ENCODE measurements at regions not wholly inside any gene's neighbourhood (a gene's known extent, or its start where the extent isn't known, plus 50 kb on each side); places are given as distances from the start of the nearest gene placed in this dataset.

DNA sequence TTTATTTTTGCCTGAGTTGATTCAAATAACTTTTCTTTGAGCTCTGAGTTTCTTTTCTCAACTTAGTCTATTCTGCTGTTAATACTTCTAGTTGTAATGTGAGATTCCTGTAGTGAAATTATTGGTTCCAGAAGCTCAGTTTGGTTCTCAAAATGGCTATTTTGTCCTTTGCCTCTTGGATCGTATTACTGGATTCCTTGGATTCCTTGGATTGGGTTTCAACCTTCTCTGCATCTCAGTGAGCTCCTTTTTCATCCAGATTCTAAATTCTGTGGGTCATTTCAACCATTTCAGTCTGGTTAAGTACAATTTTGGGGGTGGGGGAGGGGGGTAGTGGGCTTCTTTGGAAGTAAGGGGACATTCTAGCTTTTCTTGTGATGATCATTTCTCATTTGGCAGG lies 341.1 kb upstream of the CNTN5 start (continued):
- TF ChIP-seq, protein P1, sequence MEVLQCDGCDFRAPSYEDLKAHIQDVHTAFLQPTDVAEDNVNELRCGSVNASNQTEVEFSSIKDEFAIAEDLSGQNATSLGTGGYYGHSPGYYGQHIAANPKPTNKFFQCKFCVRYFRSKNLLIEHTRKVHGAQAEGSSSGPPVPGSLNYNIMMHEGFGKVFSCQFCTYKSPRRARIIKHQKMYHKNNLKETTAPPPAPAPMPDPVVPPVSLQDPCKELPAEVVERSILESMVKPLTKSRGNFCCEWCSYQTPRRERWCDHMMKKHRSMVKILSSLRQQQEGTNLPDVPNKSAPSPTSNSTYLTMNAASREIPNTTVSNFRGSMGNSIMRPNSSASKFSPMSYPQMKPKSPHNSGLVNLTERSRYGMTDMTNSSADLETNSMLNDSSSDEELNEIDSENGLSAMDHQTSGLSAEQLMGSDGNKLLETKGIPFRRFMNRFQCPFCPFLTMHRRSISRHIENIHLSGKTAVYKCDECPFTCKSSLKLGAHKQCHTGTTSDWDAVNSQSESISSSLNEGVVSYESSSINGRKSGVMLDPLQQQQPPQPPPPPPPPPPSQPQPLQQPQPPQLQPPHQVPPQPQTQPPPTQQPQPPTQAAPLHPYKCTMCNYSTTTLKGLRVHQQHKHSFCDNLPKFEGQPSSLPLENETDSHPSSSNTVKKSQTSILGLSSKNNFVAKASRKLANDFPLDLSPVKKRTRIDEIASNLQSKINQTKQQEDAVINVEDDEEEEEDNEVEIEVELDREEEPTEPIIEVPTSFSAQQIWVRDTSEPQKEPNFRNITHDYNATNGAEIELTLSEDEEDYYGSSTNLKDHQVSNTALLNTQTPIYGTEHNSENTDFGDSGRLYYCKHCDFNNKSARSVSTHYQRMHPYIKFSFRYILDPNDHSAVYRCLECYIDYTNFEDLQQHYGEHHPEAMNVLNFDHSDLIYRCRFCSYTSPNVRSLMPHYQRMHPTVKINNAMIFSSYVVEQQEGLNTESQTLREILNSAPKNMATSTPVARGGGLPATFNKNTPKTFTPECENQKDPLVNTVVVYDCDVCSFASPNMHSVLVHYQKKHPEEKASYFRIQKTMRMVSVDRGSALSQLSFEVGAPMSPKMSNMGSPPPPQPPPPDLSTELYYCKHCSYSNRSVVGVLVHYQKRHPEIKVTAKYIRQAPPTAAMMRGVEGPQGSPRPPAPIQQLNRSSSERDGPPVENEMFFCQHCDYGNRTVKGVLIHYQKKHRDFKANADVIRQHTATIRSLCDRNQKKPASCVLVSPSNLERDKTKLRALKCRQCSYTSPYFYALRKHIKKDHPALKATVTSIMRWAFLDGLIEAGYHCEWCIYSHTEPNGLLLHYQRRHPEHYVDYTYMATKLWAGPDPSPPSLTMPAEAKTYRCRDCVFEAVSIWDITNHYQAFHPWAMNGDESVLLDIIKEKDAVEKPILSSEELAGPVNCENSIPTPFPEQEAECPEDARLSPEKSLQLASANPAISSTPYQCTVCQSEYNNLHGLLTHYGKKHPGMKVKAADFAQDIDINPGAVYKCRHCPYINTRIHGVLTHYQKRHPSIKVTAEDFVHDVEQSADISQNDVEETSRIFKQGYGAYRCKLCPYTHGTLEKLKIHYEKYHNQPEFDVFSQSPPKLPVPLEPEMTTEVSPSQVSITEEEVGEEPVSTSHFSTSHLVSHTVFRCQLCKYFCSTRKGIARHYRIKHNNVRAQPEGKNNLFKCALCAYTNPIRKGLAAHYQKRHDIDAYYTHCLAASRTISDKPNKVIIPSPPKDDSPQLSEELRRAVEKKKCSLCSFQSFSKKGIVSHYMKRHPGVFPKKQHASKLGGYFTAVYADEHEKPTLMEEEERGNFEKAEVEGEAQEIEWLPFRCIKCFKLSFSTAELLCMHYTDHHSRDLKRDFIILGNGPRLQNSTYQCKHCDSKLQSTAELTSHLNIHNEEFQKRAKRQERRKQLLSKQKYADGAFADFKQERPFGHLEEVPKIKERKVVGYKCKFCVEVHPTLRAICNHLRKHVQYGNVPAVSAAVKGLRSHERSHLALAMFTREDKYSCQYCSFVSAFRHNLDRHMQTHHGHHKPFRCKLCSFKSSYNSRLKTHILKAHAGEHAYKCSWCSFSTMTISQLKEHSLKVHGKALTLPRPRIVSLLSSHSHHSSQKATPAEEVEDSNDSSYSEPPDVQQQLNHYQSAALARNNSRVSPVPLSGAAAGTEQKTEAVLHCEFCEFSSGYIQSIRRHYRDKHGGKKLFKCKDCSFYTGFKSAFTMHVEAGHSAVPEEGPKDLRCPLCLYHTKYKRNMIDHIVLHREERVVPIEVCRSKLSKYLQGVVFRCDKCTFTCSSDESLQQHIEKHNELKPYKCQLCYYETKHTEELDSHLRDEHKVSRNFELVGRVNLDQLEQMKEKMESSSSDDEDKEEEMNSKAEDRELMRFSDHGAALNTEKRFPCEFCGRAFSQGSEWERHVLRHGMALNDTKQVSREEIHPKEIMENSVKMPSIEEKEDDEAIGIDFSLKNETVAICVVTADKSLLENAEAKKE (CRISPR knock-in tag; IDR thresholded peaks at IDR 0.05): no peak; the same call in 1 of the 2 replicates
- no peak for TF ChIP-seq ZNF331 (CRISPR knock-in tag; IDR thresholded peaks at IDR 0.05; ENCODE audit: low read depth)
- TF ChIP-seq EZH2 (IDR thresholded peaks at IDR 0.05; ENCODE audit: low read depth, unreplicated experiment): no peak
- no peak for TF ChIP-seq CREB1 (CRISPR knock-in tag; IDR thresholded peaks at IDR 0.05; ENCODE audit: low read depth)
- no peak for TF ChIP-seq EZH2phosphoT487 (IDR thresholded peaks at IDR 0.05; ENCODE audit: unreplicated experiment)

DNA sequence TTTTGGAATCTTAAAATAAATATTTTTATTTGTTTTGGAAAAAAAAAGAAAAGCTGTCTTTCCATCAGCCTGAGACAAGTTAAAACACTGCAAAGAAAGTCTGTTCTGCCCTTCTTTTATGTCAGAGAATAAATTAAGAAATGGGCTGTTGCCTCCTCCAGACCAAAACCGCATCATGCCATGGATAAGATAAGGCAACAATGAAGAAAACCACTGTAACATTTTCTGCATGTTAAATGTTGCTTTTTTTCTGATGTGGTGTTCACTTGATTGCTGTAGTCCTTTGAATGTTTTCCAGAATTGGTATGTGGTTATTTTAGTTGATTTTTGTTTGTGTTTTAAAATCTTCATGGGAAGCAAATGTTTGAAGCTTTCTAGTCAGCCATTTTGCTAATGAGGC lies 319.2 kb upstream of the CNTN5 start:
- Histone ChIP-seq H3K9me2 (ENCODE audit: insufficient read depth) (no peaks in the 10 kb centered on the region), H3K4me3 (no peak overlapping the region), H3K79me2 (replicated peaks; ENCODE audit: insufficient read depth) (no peaks in the 10 kb centered on the region), H3F3A (replicated peaks; ENCODE audit: low read depth) (no peaks in the 10 kb centered on the region), H3K36me3 (ENCODE audit: insufficient read depth) (no peaks in the 10 kb centered on the region), H3K27me3 (ENCODE audit: insufficient read depth) (no peaks in the 10 kb centered on the region), H3K27ac (ENCODE audit: low read depth) (no peak overlapping the region), H4K20me1 (replicated peaks; ENCODE audit: insufficient read depth) (no peaks in the 10 kb centered on the region), H3K4me2 (no peak overlapping the region), H3K4me1 (ENCODE audit: insufficient read depth) (no peaks in the 10 kb centered on the region), H2AFZ (no peak overlapping the region)
- no peak for ATAC-seq
- no peak overlapping the region for H3K27ac Mint-ChIP-seq
- no peaks in the 10 kb centered on the region for H3K4me1 Mint-ChIP-seq
- peaks cover 6% of the 10 kb centered on the region; the same call in 2 of the 3 replicates for H3K9me3 Mint-ChIP-seq
- no peaks in the 10 kb centered on the region for H3K27me3 Mint-ChIP-seq (ENCODE audit: insufficient read depth, low read depth, poor library complexity)
- peaks cover 10% of the 10 kb centered on the region; the same call in 2 of the 3 replicates for H3K36me3 Mint-ChIP-seq (ENCODE audit: low read depth)
- H3K4me3 Mint-ChIP-seq: no peak overlapping the region
- no peak for DNase-seq (ENCODE audit: low spot score)
- TF ChIP-seq EZH2phosphoT487 (IDR thresholded peaks at IDR 0.05; ENCODE audit: unreplicated experiment): no peak
- TF ChIP-seq, protein P2, sequence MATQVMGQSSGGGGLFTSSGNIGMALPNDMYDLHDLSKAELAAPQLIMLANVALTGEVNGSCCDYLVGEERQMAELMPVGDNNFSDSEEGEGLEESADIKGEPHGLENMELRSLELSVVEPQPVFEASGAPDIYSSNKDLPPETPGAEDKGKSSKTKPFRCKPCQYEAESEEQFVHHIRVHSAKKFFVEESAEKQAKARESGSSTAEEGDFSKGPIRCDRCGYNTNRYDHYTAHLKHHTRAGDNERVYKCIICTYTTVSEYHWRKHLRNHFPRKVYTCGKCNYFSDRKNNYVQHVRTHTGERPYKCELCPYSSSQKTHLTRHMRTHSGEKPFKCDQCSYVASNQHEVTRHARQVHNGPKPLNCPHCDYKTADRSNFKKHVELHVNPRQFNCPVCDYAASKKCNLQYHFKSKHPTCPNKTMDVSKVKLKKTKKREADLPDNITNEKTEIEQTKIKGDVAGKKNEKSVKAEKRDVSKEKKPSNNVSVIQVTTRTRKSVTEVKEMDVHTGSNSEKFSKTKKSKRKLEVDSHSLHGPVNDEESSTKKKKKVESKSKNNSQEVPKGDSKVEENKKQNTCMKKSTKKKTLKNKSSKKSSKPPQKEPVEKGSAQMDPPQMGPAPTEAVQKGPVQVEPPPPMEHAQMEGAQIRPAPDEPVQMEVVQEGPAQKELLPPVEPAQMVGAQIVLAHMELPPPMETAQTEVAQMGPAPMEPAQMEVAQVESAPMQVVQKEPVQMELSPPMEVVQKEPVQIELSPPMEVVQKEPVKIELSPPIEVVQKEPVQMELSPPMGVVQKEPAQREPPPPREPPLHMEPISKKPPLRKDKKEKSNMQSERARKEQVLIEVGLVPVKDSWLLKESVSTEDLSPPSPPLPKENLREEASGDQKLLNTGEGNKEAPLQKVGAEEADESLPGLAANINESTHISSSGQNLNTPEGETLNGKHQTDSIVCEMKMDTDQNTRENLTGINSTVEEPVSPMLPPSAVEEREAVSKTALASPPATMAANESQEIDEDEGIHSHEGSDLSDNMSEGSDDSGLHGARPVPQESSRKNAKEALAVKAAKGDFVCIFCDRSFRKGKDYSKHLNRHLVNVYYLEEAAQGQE (IDR thresholded peaks at IDR 0.05; ENCODE audit: unreplicated experiment): no peak
- TF ChIP-seq JUNB (IDR thresholded peaks at IDR 0.05; ENCODE audit: unreplicated experiment): no peak
- no peak for TF ChIP-seq POLR2AphosphoS5 (IDR thresholded peaks at IDR 0.05; ENCODE audit: low read depth)
- no peak for TF ChIP-seq ZNF114 (CRISPR knock-in tag; IDR thresholded peaks at IDR 0.05)

Measured in GM23338 (cell line).